GM19467 (cell line): ENCODE measurements at regions not wholly inside any gene's neighbourhood (a gene's known extent, or its start where the extent isn't known, plus 50 kb on each side); places are given as distances from the start of the nearest gene placed in this dataset.
A peak's percentile ranks its signal among the peaks of the same experiment; 100 is the strongest.
"Not testable (repeated sequence)": the region's sequence is repeated elsewhere in the genome, so short reads cannot be mapped to it uniquely, and the experiment has no call there.

Experiments used
- ATAC-seq: cut with Tn5 transposase; IDR thresholded peaks from one replicate; pipeline ENCODE4 v1.9.1; 2021; ENCODE audit warnings: mild to moderate bottlenecking, moderate library complexity; ENCODE audit not compliant: unreplicated experiment

GRCh38 chr4:119437515-119437914 is 115.6 kb upstream of the FABP2 start:
- ATAC-seq = not testable (repeated sequence)

- not testable (repeated sequence) for ATAC-seq
Measured at GRCh38 chr4:119408561-119409224, 86.8 kb upstream of the FABP2 start.

- ATAC-seq = not testable (repeated sequence)
Measured at GRCh38 chr4:119406721-119407460, 85.0 kb upstream of the FABP2 start.

- ATAC-seq = not testable (repeated sequence)
Measured at GRCh38 chr4:119406041-119406440, 84.1 kb upstream of the FABP2 start.

- ATAC-seq = peak; percentile 71
Measured at GRCh38 chr4:119402322-119403308, 80.7 kb upstream of the FABP2 start.

GRCh38 chr4:119395701-119396100 is 73.8 kb upstream of the FABP2 start:
- not testable (repeated sequence) for ATAC-seq

GRCh38 chr4:119394826-119395225 is 72.9 kb upstream of the FABP2 start:
- ATAC-seq = no peak

- not testable (repeated sequence) for ATAC-seq
Measured at GRCh38 chr4:119388791-119389190, 66.9 kb upstream of the FABP2 start.

- not testable (repeated sequence) for ATAC-seq
Measured at GRCh38 chr4:119374616-119375015, 52.7 kb upstream of the FABP2 start.

GRCh38 chr4:119372316-119373062 is 50.6 kb upstream of the FABP2 start:
- ATAC-seq = not testable (repeated sequence)
